ENCODE measurements at regions not wholly inside any gene's neighbourhood (a gene's known extent, or its start where the extent isn't known, plus 50 kb on each side); places are given as distances from the start of the nearest gene placed in this dataset.

GRCh38 chr5:35457912-35458823, 159.5 kb upstream of the SPEF2 start:
- Histone ChIP-seq H3K4me3 (ENCODE audit: low read depth, low read length) (no peak overlapping the region), H3K27ac (no peak overlapping the region), H3K36me3 (replicated peaks) (no peaks in the 10 kb centered on the region), H3K27me3 (replicated peaks) (no peaks in the 10 kb centered on the region)
- DNase-seq, result no peak
- TF ChIP-seq CTCF (IDR thresholded peaks at IDR 0.05; ENCODE audit: low read depth, low read length, missing control alignments), result no peak
- in situ Hi-C loops (cut with HindIII; ENCODE audit: low pct_ligation_motif_present, low sequenced_read_pairs), result no loop called here

- DNase-seq, result no peak
- Histone ChIP-seq H3K27ac (no peak overlapping the region), H3K36me3 (replicated peaks) (no peaks in the 10 kb centered on the region), H3K4me3 (ENCODE audit: low read depth, low read length) (no peak overlapping the region), H3K27me3 (replicated peaks) (no peaks in the 10 kb centered on the region)
- in situ Hi-C loops (cut with HindIII; ENCODE audit: low pct_ligation_motif_present, low sequenced_read_pairs), result no loop called here
- TF ChIP-seq CTCF (IDR thresholded peaks at IDR 0.05; ENCODE audit: low read depth, low read length, missing control alignments), result no peak
Measured at GRCh38 chr5:35456506-35456905, 161.2 kb upstream of the SPEF2 start.

- H3K27ac ChIP-seq, result no peak overlapping the region
- in situ Hi-C loops (cut with HindIII; ENCODE audit: low pct_ligation_motif_present, low sequenced_read_pairs), result no loop called here
Measured at GRCh38 chr5:35454011-35454525, 163.6 kb upstream of the SPEF2 start.

GRCh38 chr5:35443803-35444595, 173.7 kb upstream of the SPEF2 start:
- Histone ChIP-seq H3K4me3 (ENCODE audit: low read depth, low read length) (no peak overlapping the region), H3K27me3 (replicated peaks) (no peaks in the 10 kb centered on the region), H3K36me3 (replicated peaks) (no peaks in the 10 kb centered on the region), H3K27ac (no peak overlapping the region)
- in situ Hi-C loops (cut with HindIII; ENCODE audit: low pct_ligation_motif_present, low sequenced_read_pairs), result no loop called here
- no peak for TF ChIP-seq CTCF (IDR thresholded peaks at IDR 0.05; ENCODE audit: low read depth, low read length, missing control alignments)
- DNase-seq, result no peak

More at GRCh38 chr5:35454011-35454525, 163.6 kb upstream of the SPEF2 start:
- DNase-seq, result no peak
- Histone ChIP-seq H3K27me3 (replicated peaks) (no peaks in the 10 kb centered on the region), H3K36me3 (replicated peaks) (no peaks in the 10 kb centered on the region), H3K4me3 (ENCODE audit: low read depth, low read length) (no peak overlapping the region)
- no peak for TF ChIP-seq CTCF (IDR thresholded peaks at IDR 0.05; ENCODE audit: low read depth, low read length, missing control alignments)

- Histone ChIP-seq H3K27ac (no peak overlapping the region), H3K4me3 (ENCODE audit: low read depth, low read length) (no peak overlapping the region), H3K36me3 (replicated peaks) (no peaks in the 10 kb centered on the region), H3K27me3 (replicated peaks) (no peaks in the 10 kb centered on the region)
- TF ChIP-seq CTCF (IDR thresholded peaks at IDR 0.05; ENCODE audit: low read depth, low read length, missing control alignments), result no peak
- in situ Hi-C loops (cut with HindIII; ENCODE audit: low pct_ligation_motif_present, low sequenced_read_pairs), result no loop called here
- peak; percentile 11 for DNase-seq
Measured at GRCh38 chr5:35442885-35443639, 174.6 kb upstream of the SPEF2 start.
